ENCODE measurements at regions not wholly inside any gene's neighbourhood (a gene's known extent, or its start where the extent isn't known, plus 50 kb on each side); places are given as distances from the start of the nearest gene placed in this dataset.

GRCh38 chr6:130314271-130314670, 51.5 kb upstream of the TMEM200A start:
- no peak for DNase-seq (ENCODE audit: low read depth in 2 of 3, low spot score in 1 of 3)

- DNase-seq (ENCODE audit: low read depth in 2 of 3, low spot score in 1 of 3), result no peak
Observed at GRCh38 chr6:130313206-130313605, 52.6 kb upstream of the TMEM200A start.

GRCh38 chr6:130309028-130309427, 56.8 kb upstream of the TMEM200A start:
- DNase-seq (ENCODE audit: low read depth in 2 of 3, low spot score in 1 of 3), result no peak

GRCh38 chr6:130307752-130308361, 58.0 kb upstream of the TMEM200A start:
- no peak for DNase-seq (ENCODE audit: low read depth in 2 of 3, low spot score in 1 of 3)

GRCh38 chr6:130306377-130306776, 59.4 kb upstream of the TMEM200A start:
- no peak for DNase-seq (ENCODE audit: low read depth in 2 of 3, low spot score in 1 of 3)

GRCh38 chr6:130303431-130303830, 62.4 kb upstream of the TMEM200A start:
- DNase-seq (ENCODE audit: low read depth in 2 of 3, low spot score in 1 of 3), result no peak

- DNase-seq (ENCODE audit: low read depth in 2 of 3, low spot score in 1 of 3), result no peak
Observed at GRCh38 chr6:130298258-130298657, 67.6 kb upstream of the TMEM200A start.

GRCh38 chr6:130296854-130297253, 69.0 kb upstream of the TMEM200A start:
- DNase-seq (ENCODE audit: low read depth in 2 of 3, low spot score in 1 of 3), result no peak

GRCh38 chr6:130293800-130294199, 71.0 kb upstream of the SAMD3 start:
- DNase-seq (ENCODE audit: low read depth in 2 of 3, low spot score in 1 of 3), result peak in 1 of 3 donors; percentile 7

GRCh38 chr6:130288065-130288464, 65.3 kb upstream of the SAMD3 start:
- no peak for DNase-seq (ENCODE audit: low read depth in 2 of 3, low spot score in 1 of 3)

- peak in 1 of 3 donors; percentile 22 for DNase-seq (ENCODE audit: low read depth in 2 of 3, low spot score in 1 of 3)
Observed at GRCh38 chr6:130282234-130282995, 59.7 kb upstream of the SAMD3 start.

GRCh38 chr6:130276507-130276906, 53.8 kb upstream of the SAMD3 start:
- no peak for DNase-seq (ENCODE audit: low read depth in 2 of 3, low spot score in 1 of 3)

- no peak for DNase-seq (ENCODE audit: low read depth in 2 of 3, low spot score in 1 of 3)
Observed at GRCh38 chr6:130274007-130274406, 51.3 kb upstream of the SAMD3 start.
